ENCODE measurements at regions not wholly inside any gene's neighbourhood (a gene's known extent, or its start where the extent isn't known, plus 50 kb on each side); places are given as distances from the start of the nearest gene placed in this dataset.

GRCh38 chr15:61517776-61518175 is 288.7 kb upstream of the RORA start:
- Histone ChIP-seq H3T11ph (ENCODE audit: low read length) (no peak overlapping the region), H3K23ac (ENCODE audit: insufficient read length, low read depth, low read length) (no peak overlapping the region), H2AFZ (ENCODE audit: low read length) (no peak overlapping the region), H3K79me2 (ENCODE audit: insufficient read depth, low read length) (no peaks in the 10 kb centered on the region), H4K20me1 (ENCODE audit: control insufficient read depth, insufficient read depth, insufficient read length) (no peaks in the 10 kb centered on the region), H4K5ac (ENCODE audit: insufficient read length, low read depth, low read length) (no peak overlapping the region), H3K27ac (ENCODE audit: insufficient read length, low read depth, low read length) (no peak overlapping the region), H3K14ac (ENCODE audit: insufficient read depth, low read length) (no peak overlapping the region), H2BK5ac (ENCODE audit: insufficient read length, low read length) (no peak overlapping the region), H3K4me1 (ENCODE audit: insufficient read depth, low read length) (peaks cover 4% of the 10 kb centered on the region; the same call in 1 of the 2 replicates), H3K56ac (ENCODE audit: insufficient read length, low read depth, low read length) (no peak overlapping the region), H3K79me1 (ENCODE audit: insufficient read depth, low read depth, low read length, poor library complexity, severe bottlenecking) (no peaks in the 10 kb centered on the region), H2BK120ac (ENCODE audit: low read depth, low read length, poor library complexity, severe bottlenecking) (no peak overlapping the region), H2BK20ac (ENCODE audit: low read depth, low read length, poor library complexity, severe bottlenecking) (no peak overlapping the region), H3K4me2 (ENCODE audit: insufficient read depth, insufficient read length, low read length) (no peak overlapping the region), H2AK5ac (ENCODE audit: insufficient read length, low read length) (no peak overlapping the region), H3K18ac (ENCODE audit: insufficient read length, low read depth, low read length) (no peak overlapping the region), H2BK12ac (ENCODE audit: insufficient read length, low read depth, low read length) (no peak overlapping the region), H3K9ac (ENCODE audit: extremely low read depth, insufficient read length, low read length) (no peak overlapping the region), H3K9me3 (ENCODE audit: control insufficient read depth, low read depth, low read length) (no peaks in the 10 kb centered on the region), H3K23me2 (ENCODE audit: insufficient read length, low read depth, low read length, poor library complexity, severe bottlenecking) (no peaks in the 10 kb centered on the region), H4K8ac (replicated peaks; ENCODE audit: insufficient read length, low read depth, low read length) (no peak overlapping the region), H4K91ac (ENCODE audit: insufficient read length, low read depth, low read length) (no peak overlapping the region), H3K4ac (ENCODE audit: low read depth, low read length) (no peak overlapping the region), H2BK15ac (ENCODE audit: low read depth, low read length) (no peak overlapping the region), H3K27me3 (ENCODE audit: insufficient read depth, low read length) (no peaks in the 10 kb centered on the region)
- Mint-ChIP-seq H3K36me3 (ENCODE audit: insufficient read depth in 1 of 3, low read depth in 3 of 3) (no peaks in the 10 kb centered on the region), H3K27ac (peak overlapping the region in 1 of 3 experiments; percentile 53; a peak in 1 of 7 replicates), H3K4me1 (peaks cover 15 to 19% of the 10 kb centered on the region in 2 experiments), H3K9me3 (no peaks in the 10 kb centered on the region), H3K4me3 (no peak overlapping the region), H3K27me3 (ENCODE audit: low read depth) (no peaks in the 10 kb centered on the region; the same call in 1 of the 2 replicates)
- DNase-seq = no peak
- TF ChIP-seq CTCF (conservative IDR thresholded peaks at IDR 0.05) = no peak
- WGBS (ENCODE audit: extremely low coverage, insufficient read length, low lambda C conversion rate) = no CpG with 5 or more reads among the region's 3 CpGs
